H1 (cell line): ENCODE measurements at regions not wholly inside any gene's neighbourhood (a gene's known extent, or its start where the extent isn't known, plus 50 kb on each side); places are given as distances from the start of the nearest gene placed in this dataset.

ENCODE experiments used
- CTCF ChIA-PET: fragments of 300-600 bp; sonication (Branson Sonifier 250); formaldehyde crosslinking; loops from one replicate; lab custom pipeline; 2021; ENCODE audit not compliant: partially characterized antibody; lab: Charles Lee
- POLR2A ChIA-PET: fragments of 300-600 bp; sonication (Branson Sonifier 250); formaldehyde crosslinking; loops from one replicate; lab custom pipeline; 2021; ENCODE audit warnings: inconsistent platforms; ENCODE audit not compliant: partially characterized antibody; lab: Charles Lee
- DNase-seq, 2 experiments: peaks; one replicate each; pipeline versions ENCODE4 v3.0.0 to v3.0.0-alpha.2; 2010 to 2022; ENCODE audit warnings: low spot score in 2 of 2, low read depth in 1 of 2, mixed read lengths in 1 of 2
- FAIRE-seq: peaks from 2 replicates; lab custom pipeline; 2011; peaks lifted over from hg19 to GRCh38; lab: Jason Lieb, UNC
- H2AFZ ChIP-seq: 2 replicates; pipeline ENCODE4 v1.8.1; 2012; ENCODE audit warnings: low read length, inconsistent platforms
- H2AK5ac ChIP-seq: 2 replicates; pipeline ENCODE4 v1.6.1; 2013; ENCODE audit warnings: low read depth, low read length
- H2BK120ac ChIP-seq: replicated peaks from 2 replicates; pipeline ENCODE3; 2013; ENCODE audit warnings: low read depth, low read length, inconsistent platforms
- H2BK12ac ChIP-seq: 2 replicates; pipeline ENCODE4 v1.6.1; 2013; ENCODE audit warnings: low read depth, low read length
- H2BK15ac ChIP-seq: 2 replicates; pipeline ENCODE4 v1.6.1; 2013; ENCODE audit warnings: low read length
- H2BK20ac ChIP-seq: 2 replicates; pipeline ENCODE4 v1.6.1; 2013; ENCODE audit warnings: low read length
- H2BK5ac ChIP-seq: 2 replicates; pipeline ENCODE4 v1.6.1; 2013; ENCODE audit warnings: low read depth, low read length
- H3K14ac ChIP-seq: 2 replicates; pipeline ENCODE4 v1.6.1; 2013; ENCODE audit warnings: inconsistent platforms; ENCODE audit not compliant: insufficient read length
- H3K18ac ChIP-seq: 2 replicates; pipeline ENCODE4 v1.6.1; 2013; ENCODE audit warnings: low read length; ENCODE audit errors: extremely low read depth
- H3K23ac ChIP-seq: 2 replicates; pipeline ENCODE4 v1.6.1; 2013; ENCODE audit warnings: inconsistent platforms; ENCODE audit not compliant: insufficient read length
- H3K23me2 ChIP-seq: 2 replicates; pipeline ENCODE4 v1.6.1; 2013; ENCODE audit warnings: low read depth, low read length
- H3K27ac ChIP-seq: 2 replicates; pipeline ENCODE4 v1.6.1; 2011; ENCODE audit warnings: low read depth, low read length, inconsistent platforms
- H3K27me3 ChIP-seq, 4 experiments: replicated peaks in 1 of 4; 1 replicate in 1 of 4; 2 replicates in 3 of 4; pipeline versions ENCODE4 v1.6.1 to v1.8.1; 2011 to 2013; ENCODE audit warnings: low read length in 3 of 4, mild to moderate bottlenecking in 3 of 4, inconsistent platforms in 2 of 4, mixed read lengths in 2 of 4, moderate library complexity in 1 of 4; ENCODE audit not compliant: control insufficient read depth in 3 of 4, insufficient read depth in 3 of 4; ENCODE audit errors: extremely low read depth in 1 of 4
- H3K36me3 ChIP-seq, 4 experiments: 2 replicates each; pipeline versions ENCODE4 v1.6.1 to v1.8.1; 2011 to 2013; ENCODE audit warnings: mild to moderate bottlenecking in 4 of 4, low read length in 3 of 4, moderate library complexity in 2 of 4, control low read depth in 1 of 4, inconsistent platforms in 1 of 4; ENCODE audit not compliant: insufficient read depth in 4 of 4, control insufficient read depth in 2 of 4
- H3K4ac ChIP-seq: replicated peaks from 2 replicates; pipeline ENCODE3; 2013; ENCODE audit warnings: low read length, low read depth, mixed read lengths, inconsistent platforms; ENCODE audit not compliant: insufficient read length
- H3K4me1 ChIP-seq, 4 experiments: replicated peaks in 1 of 4; 1 replicate in 1 of 4; 2 replicates in 3 of 4; pipeline versions ENCODE4 v1.6.1 to v1.8.1; 2011 to 2013; ENCODE audit warnings: low read length in 3 of 4, inconsistent platforms in 2 of 4, mixed read lengths in 1 of 4; ENCODE audit not compliant: insufficient read depth in 4 of 4, control insufficient read depth in 3 of 4
- H3K4me2 ChIP-seq, 2 experiments: 2 replicates each; pipeline versions ENCODE4 v1.6.1 to v1.8.1; 2011 to 2013; ENCODE audit warnings: low read depth in 2 of 2, low read length in 2 of 2, control low read depth in 1 of 2, inconsistent platforms in 1 of 2, mild to moderate bottlenecking in 1 of 2; ENCODE audit not compliant: insufficient read depth in 1 of 2
- H3K4me3 ChIP-seq, 4 experiments: fragments of 200-600, 300-600 bp in 1 of 4; sonication (generic), shearing (Covaris generic), sonication (Bioruptor Twin) in 1 of 4; 2 replicates each; pipeline versions ENCODE4 v1.5.1 to v1.8.1; 2011 to 2016; ENCODE audit warnings: low read length in 4 of 4, low read depth in 3 of 4, control low read depth in 2 of 4, inconsistent platforms in 2 of 4, mild to moderate bottlenecking in 2 of 4, mixed read lengths in 1 of 4, moderate library complexity in 1 of 4; ENCODE audit not compliant: insufficient read depth in 2 of 4; ENCODE audit errors: extremely low read depth in 1 of 4
- H3K56ac ChIP-seq: replicated peaks from 2 replicates; pipeline ENCODE3; 2013; ENCODE audit warnings: low read depth, mild to moderate bottlenecking, mixed read lengths, low read length, inconsistent platforms; ENCODE audit not compliant: insufficient read length
- H3K79me1 ChIP-seq: 2 replicates; pipeline ENCODE4 v1.6.1; 2013; ENCODE audit warnings: low read depth, low read length, control low read depth
- H3K79me2 ChIP-seq, 2 experiments: 2 replicates each; pipeline versions ENCODE4 v1.6.1 to v1.8.1; 2012 to 2013; ENCODE audit warnings: low read length in 2 of 2, mild to moderate bottlenecking in 2 of 2, inconsistent platforms in 1 of 2; ENCODE audit not compliant: insufficient read depth in 2 of 2, control insufficient read depth in 1 of 2
- H3K9ac ChIP-seq, 4 experiments: replicated peaks in 1 of 4; 1 replicate in 1 of 4; 2 replicates in 3 of 4; pipeline versions ENCODE4 v1.6.1 to v1.8.1; 2011 to 2013; ENCODE audit warnings: low read depth in 3 of 4, low read length in 3 of 4, control low read depth in 2 of 4, mild to moderate bottlenecking in 2 of 4, moderate library complexity in 2 of 4, inconsistent platforms in 1 of 4; ENCODE audit errors: extremely low read depth in 1 of 4
- H3K9me3 ChIP-seq, 2 experiments: 2 replicates each; pipeline versions ENCODE4 v1.6.1 to v1.8.1; 2012 to 2013; ENCODE audit warnings: mild to moderate bottlenecking in 2 of 2, moderate library complexity in 2 of 2, control low read depth in 1 of 2, inconsistent platforms in 1 of 2, low read depth in 1 of 2, low read length in 1 of 2, mixed read lengths in 1 of 2; ENCODE audit not compliant: insufficient read depth in 2 of 2
- H4K20me1 ChIP-seq, 2 experiments: replicated peaks in 1 of 2; 2 replicates each; pipeline versions ENCODE3 to v1.8.1; 2011 to 2013; ENCODE audit warnings: inconsistent platforms in 2 of 2, low read length in 2 of 2, mild to moderate bottlenecking in 1 of 2; ENCODE audit not compliant: insufficient read depth in 2 of 2, control insufficient read depth in 1 of 2
- H4K5ac ChIP-seq: 2 replicates; pipeline ENCODE4 v1.6.1; 2013; ENCODE audit warnings: low read length, low read depth, mixed read lengths, inconsistent platforms; ENCODE audit not compliant: insufficient read length
- H4K8ac ChIP-seq: 2 replicates; pipeline ENCODE4 v1.8.0; 2013; ENCODE audit warnings: mild to moderate bottlenecking, moderate library complexity, low read length, inconsistent platforms; ENCODE audit not compliant: insufficient read depth; ENCODE audit errors: extremely low read depth
- H4K91ac ChIP-seq: replicated peaks from 2 replicates; pipeline ENCODE3; 2013; ENCODE audit warnings: low read length, mixed read lengths, inconsistent platforms; ENCODE audit not compliant: insufficient read length
- FOSL1 ChIP-seq: IDR thresholded peaks from 2 replicates; pipeline ENCODE4 v1.6.1; 2011; ENCODE audit warnings: mild to moderate bottlenecking, low read depth, low read length, moderate library complexity; ENCODE audit not compliant: insufficient read depth
- POU5F1 ChIP-seq: IDR thresholded peaks from 2 replicates; pipeline ENCODE4 v1.6.1; 2011; ENCODE audit warnings: low read depth, mild to moderate bottlenecking, low read length, moderate library complexity
- RBBP5 ChIP-seq: IDR thresholded peaks from 2 replicates; pipeline ENCODE4 v1.7.1; 2012; ENCODE audit warnings: low read depth, mild to moderate bottlenecking, inconsistent platforms, low read length, moderate library complexity, borderline replicate concordance
- ZNF274 ChIP-seq: IDR thresholded peaks from 2 replicates; pipeline ENCODE4 v1.7.0; 2012; ENCODE audit warnings: low read length, borderline replicate concordance; ENCODE audit errors: extremely low read depth
- WGBS, 2 experiments: shearing (Covaris generic) in 1 of 2; methylation state at CpG; one replicate each; pipeline versions ENCODE4 v1.1.6 to v1.1.7; 2013 to 2015; ENCODE audit warnings: low lambda C conversion rate in 2 of 2, mixed read lengths in 2 of 2, inconsistent platforms in 1 of 2, low coverage in 1 of 2, missing lambda C conversion rate in 1 of 2; ENCODE audit not compliant: insufficient replicate concordance in 2 of 2, insufficient coverage in 1 of 2, insufficient read length in 1 of 2; ENCODE audit errors: extremely low coverage in 1 of 2, missing lambda C conversion rate in 1 of 2; 5-methylcytosine and 5-hydroxymethylcytosine counted together

GRCh38 chr1:216818284-216818683 lies 95.1 kb upstream of the ESRRG start:
- FAIRE-seq = no peak

More at GRCh38 chr1:216818284-216818683, 95.1 kb upstream of the ESRRG start:
- no peak overlapping the region for H3K4me3 ChIP-seq
- H3K4ac ChIP-seq = no peak overlapping the region
- no peaks in the 10 kb centered on the region for H3K36me3 ChIP-seq
- no peak overlapping the region for H2AK5ac ChIP-seq
- no peak overlapping the region for H2BK20ac ChIP-seq
- H2BK120ac ChIP-seq = no peak overlapping the region
- no peak overlapping the region for H4K5ac ChIP-seq
- H3K79me2 ChIP-seq = no peaks in the 10 kb centered on the region
- H3K27me3 ChIP-seq = peaks cover 0 to 1% (median 0%) of the 10 kb centered on the region in 4 experiments; a peak in 1 of 7 replicates
- no peaks in the 10 kb centered on the region for H4K20me1 ChIP-seq
- no peak overlapping the region for H2BK12ac ChIP-seq
- ChIA-PET POLR2A (interaction anchor here (0.6 to 1.1 kb wide), 2 partner anchors 122 to 812 kb away, joined by 3 to 4 read pairs; partner anchors contain the start of genes GPATCH2 and SPATA17), CTCF (interaction anchor here (0.6 to 0.7 kb wide), 3 partner anchors 128 to 928 kb away, joined by 3 to 4 read pairs (median 3); no protein-coding TSS in a partner anchor)
- H4K91ac ChIP-seq = no peak overlapping the region
- no peak overlapping the region for H3K23ac ChIP-seq
- no peaks in the 10 kb centered on the region for H3K9me3 ChIP-seq
- no peak overlapping the region for H3K56ac ChIP-seq
- H2BK15ac ChIP-seq = no peak overlapping the region
- no peak overlapping the region for H3K9ac ChIP-seq
- H3K18ac ChIP-seq = no peak overlapping the region
- 94% methylated on average over 1 of the region's 1 CpG; no CpG with 5 or more reads in 1 of the 2 experiments for WGBS, 2 experiments
- no peaks in the 10 kb centered on the region for H3K79me1 ChIP-seq
- TF ChIP-seq RBBP5 = no peak
- TF ChIP-seq POU5F1 = no peak
- no peak for TF ChIP-seq ZNF274
- TF ChIP-seq FOSL1 = no peak
- TF ChIP-seq, all 59 proteins: peak for 0
- Histone ChIP-seq H3K14ac (no peak overlapping the region), H3K27ac (no peak overlapping the region), H2BK5ac (no peak overlapping the region), H3K4me2 (no peak overlapping the region), H3K23me2 (no peaks in the 10 kb centered on the region), H4K8ac (no peak overlapping the region), H2AFZ (no peak overlapping the region), H3K4me1 (peaks cover 0 to 13% (median 6%) of the 10 kb centered on the region in 4 experiments; a peak in 2 of 7 replicates)
- DNase-seq = no peak
